CD4-positive, alpha-beta T cell (primary cell): ENCODE measurements at regions not wholly inside any gene's neighbourhood (a gene's known extent, or its start where the extent isn't known, plus 50 kb on each side); places are given as distances from the start of the nearest gene placed in this dataset.

Experiments
- ATAC-seq: fragments of 200-7000 bp; cut with Tn5 transposase; one replicate; pipeline ENCODE4 v1.10.0; 2022; ENCODE audit warnings: mild to moderate bottlenecking; ENCODE audit not compliant: poor library complexity
- CTCF ChIA-PET: fragments of 350-600 bp; sonication (Branson Sonifier 250); formaldehyde crosslinking; loops from one replicate; lab custom pipeline; 2021; ENCODE audit warnings: antibody characterized with exemption, inconsistent platforms; lab: Charles Lee
- POLR2A ChIA-PET: fragments of 350-600 bp; sonication (Branson Sonifier 250); formaldehyde crosslinking; loops from one replicate; lab custom pipeline; 2021; ENCODE audit warnings: antibody characterized with exemption, inconsistent platforms; lab: Charles Lee
- DNase-seq, 14 experiments: peaks; one replicate each; pipeline ENCODE4 v3.0.0-alpha.2; 2013 to 2020; ENCODE audit warnings: mixed read lengths in 2 of 14
- H3K27ac ChIP-seq, 2 donors: one replicate each; pipeline versions ENCODE4 v1.5.1 to v1.7.0; 2013; ENCODE audit warnings: low read length in 2 of 2, low read depth in 1 of 2, mild to moderate bottlenecking in 1 of 2
- H3K27me3 ChIP-seq, 2 experiments: 1 replicate in 1 of 2; 2 replicates in 1 of 2; pipeline versions ENCODE4 v1.6.1 to v1.7.0; 2013; ENCODE audit warnings: low read length in 2 of 2, control low read depth in 1 of 2, mild to moderate bottlenecking in 1 of 2, moderate library complexity in 1 of 2; ENCODE audit not compliant: insufficient read depth in 2 of 2, control insufficient read depth in 1 of 2
- H3K36me3 ChIP-seq: one replicate; pipeline ENCODE4 v1.6.1; 2013; ENCODE audit warnings: low read length, control low read depth; ENCODE audit not compliant: insufficient read depth
- H3K4me1 ChIP-seq: one replicate; pipeline ENCODE4 v1.6.1; 2013; ENCODE audit warnings: low read length, control low read depth; ENCODE audit not compliant: insufficient read depth
- H3K4me3 ChIP-seq: one replicate; pipeline ENCODE4 v1.5.1; 2013; ENCODE audit warnings: mild to moderate bottlenecking, low read length, moderate library complexity
- H3K9me3 ChIP-seq, 2 experiments: 1 replicate in 1 of 2; 2 replicates in 1 of 2; pipeline versions ENCODE4 v1.6.1 to v1.7.0; 2013; ENCODE audit warnings: low read length in 2 of 2, mild to moderate bottlenecking in 2 of 2, control low read depth in 1 of 2, moderate library complexity in 1 of 2; ENCODE audit not compliant: control insufficient read depth in 1 of 2, insufficient read depth in 1 of 2
- H3K27ac Mint-ChIP-seq: one replicate; pipeline ENCODE4 v1.8.0; 2020; ENCODE audit warnings: mixed read lengths
- H3K27me3 Mint-ChIP-seq: one replicate; pipeline ENCODE4 v1.8.0; 2021; ENCODE audit warnings: mixed read lengths
- H3K36me3 Mint-ChIP-seq: one replicate; pipeline ENCODE4 v1.8.0; 2021; ENCODE audit warnings: low read depth, mixed read lengths
- H3K4me1 Mint-ChIP-seq: one replicate; pipeline ENCODE4 v1.8.0; 2021; ENCODE audit warnings: low read depth, mixed read lengths
- H3K4me3 Mint-ChIP-seq: one replicate; pipeline ENCODE4 v1.8.0; 2020; ENCODE audit warnings: mild to moderate bottlenecking, mixed read lengths
- H3K9me3 Mint-ChIP-seq: one replicate; pipeline ENCODE4 v1.8.0; 2020; ENCODE audit warnings: mixed read lengths
- CTCF ChIP-seq: fragments of 200-600 bp; IDR thresholded peaks from one replicate; pipeline ENCODE4 v1.8.0; 2022; ENCODE audit warnings: antibody characterized with exemption, mild to moderate bottlenecking
- intact Hi-C, 2 experiments: fragments of 100-400 bp; cut with DNase I in 1 of 2; cut with micrococcal nuclease in 1 of 2; formaldehyde crosslinking; loops; one replicate each; pipeline versions ENCODE4 v1.15.1 to v1.9.0; 2023 to 2025; cut with DNase I, micrococcal nuclease

GRCh38 chr2:8168022-8168717 lies 513.7 kb upstream of the ID2 start:
- Mint-ChIP-seq H3K36me3 (no peaks in the 10 kb centered on the region), H3K4me1 (no peaks in the 10 kb centered on the region), H3K27ac (no peak overlapping the region), H3K4me3 (no peak overlapping the region), H3K27me3 (no peaks in the 10 kb centered on the region), H3K9me3 (no peaks in the 10 kb centered on the region)
- TF ChIP-seq CTCF = no peak
- peak in 1 of 14 experiments; percentile 54 for DNase-seq
- intact Hi-C loops = no loop called here
- no peak overlapping the region for H3K27ac ChIP-seq
- H3K4me1 ChIP-seq = no peaks in the 10 kb centered on the region
- ATAC-seq = no peak
- ChIA-PET CTCF (no interaction called here), POLR2A (no interaction called here)
- no peaks in the 10 kb centered on the region for H3K36me3 ChIP-seq
- no peak overlapping the region for H3K4me3 ChIP-seq
- no peaks in the 10 kb centered on the region for H3K27me3 ChIP-seq
- no peaks in the 10 kb centered on the region for H3K9me3 ChIP-seq

GRCh38 chr2:8168876-8169424 lies 512.9 kb upstream of the ID2 start:
- H3K27ac Mint-ChIP-seq = no peak overlapping the region
- no peak for ATAC-seq
- Histone ChIP-seq H3K27me3 (no peaks in the 10 kb centered on the region), H3K36me3 (no peaks in the 10 kb centered on the region), H3K27ac (no peak overlapping the region), H3K4me1 (no peaks in the 10 kb centered on the region), H3K4me3 (no peak overlapping the region), H3K9me3 (no peaks in the 10 kb centered on the region)
- CTCF ChIA-PET = no interaction called here
- H3K4me1 Mint-ChIP-seq = no peaks in the 10 kb centered on the region
- no peaks in the 10 kb centered on the region for H3K27me3 Mint-ChIP-seq
- H3K36me3 Mint-ChIP-seq = no peaks in the 10 kb centered on the region
- TF ChIP-seq CTCF = no peak
- intact Hi-C loops = no loop called here
- no peaks in the 10 kb centered on the region for H3K9me3 Mint-ChIP-seq
- H3K4me3 Mint-ChIP-seq = no peak overlapping the region
- POLR2A ChIA-PET = no interaction called here
- no peak for DNase-seq

- DNase-seq (no peak), ATAC-seq (no peak)
- Histone ChIP-seq H3K9me3 (peaks cover 0 to under 1% of the 10 kb centered on the region in 2 experiments), H3K4me1 (no peaks in the 10 kb centered on the region), H3K27ac (no peak overlapping the region), H3K36me3 (no peaks in the 10 kb centered on the region), H3K27me3 (no peaks in the 10 kb centered on the region), H3K4me3 (no peak overlapping the region)
- POLR2A ChIA-PET = no interaction called here
- intact Hi-C loops = no loop called here
- no peaks in the 10 kb centered on the region for H3K4me1 Mint-ChIP-seq
- TF ChIP-seq CTCF = no peak
- H3K9me3 Mint-ChIP-seq = no peaks in the 10 kb centered on the region
- no peak overlapping the region for H3K27ac Mint-ChIP-seq
- CTCF ChIA-PET = no interaction called here
- H3K27me3 Mint-ChIP-seq = no peaks in the 10 kb centered on the region
- H3K4me3 Mint-ChIP-seq = no peak overlapping the region
- no peaks in the 10 kb centered on the region for H3K36me3 Mint-ChIP-seq
Observed at GRCh38 chr2:8169443-8169842, 512.4 kb upstream of the ID2 start.
